Activated T-cell treated with anti-CD3 and anti-CD28 coated beads for 48 hours (primary cell): ENCODE measurements at regions not wholly inside any gene's neighbourhood (a gene's known extent, or its start where the extent isn't known, plus 50 kb on each side); places are given as distances from the start of the nearest gene placed in this dataset.
A peak's percentile ranks its signal among the peaks of the same experiment; 100 is the strongest.
"Not testable (repeated sequence)": the region's sequence is repeated elsewhere in the genome, so short reads cannot be mapped to it uniquely, and the experiment has no call there.

Experiments used
- DNase-seq: peaks from one replicate; pipeline ENCODE4 v3.0.0-alpha.2; 2020; ENCODE audit warnings: low read depth

GRCh38 chr18:54433368-54433767 is 75.7 kb downstream of the C18orf54 start:
- DNase-seq = no peak

DNA sequence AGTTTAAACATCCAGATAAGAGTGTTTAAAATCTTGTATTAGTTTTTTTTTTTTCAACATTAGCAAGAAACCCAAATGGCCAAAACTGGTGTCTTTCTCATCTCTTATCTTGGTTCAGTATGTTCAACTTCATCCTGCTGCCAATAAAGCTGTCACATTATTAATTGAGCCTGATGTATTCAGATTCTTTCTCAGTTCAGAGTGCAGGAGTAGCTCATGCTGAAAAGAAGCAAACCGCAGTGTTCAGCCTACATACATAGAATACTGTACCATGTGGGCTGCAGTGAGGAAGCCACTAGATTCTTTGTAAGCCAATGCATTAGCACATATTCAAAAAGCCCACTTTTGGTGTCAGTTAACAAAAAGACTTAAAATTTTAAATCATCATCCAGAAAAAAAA is 76.2 kb downstream of the C18orf54 start:
- DNase-seq = no peak

DNA sequence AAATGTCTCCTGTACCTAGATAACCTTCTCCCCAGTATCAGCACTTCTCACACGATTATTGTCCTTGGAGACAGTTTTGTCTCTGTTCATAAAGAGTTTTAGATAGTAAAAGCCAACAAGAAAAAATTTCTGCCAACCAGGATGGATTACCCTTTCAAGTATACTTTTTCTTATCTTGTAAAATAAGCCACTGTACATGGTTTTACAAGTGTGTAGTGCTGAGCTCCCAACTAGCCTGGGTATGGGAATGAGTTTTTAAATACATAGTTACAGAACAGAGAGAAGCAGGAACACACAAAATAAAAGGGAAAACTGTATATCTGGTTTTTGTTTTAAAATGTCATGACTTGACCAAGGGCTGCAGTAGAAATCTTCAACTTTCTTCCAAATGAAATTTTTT is 76.7 kb downstream of the C18orf54 start:
- DNase-seq = no peak

DNA sequence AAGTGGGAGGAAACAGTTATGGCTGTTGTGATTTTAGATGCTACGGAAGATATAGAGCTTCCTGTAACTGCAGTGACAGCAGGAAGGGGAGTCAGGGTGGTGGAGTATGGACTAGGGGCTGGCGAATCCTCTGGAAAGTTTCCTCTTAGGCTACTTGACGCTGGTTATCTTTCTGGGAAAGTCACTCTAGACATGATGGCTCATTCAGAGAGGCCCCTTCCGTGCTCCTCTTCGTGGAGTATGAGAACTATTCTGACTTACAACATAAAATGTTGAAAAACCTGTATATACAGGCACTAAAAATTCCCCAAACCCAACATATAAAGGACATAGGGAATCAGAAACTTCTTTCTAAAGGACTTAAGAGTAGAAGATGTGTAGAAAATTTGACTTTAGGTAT is 78.8 kb downstream of the C18orf54 start:
- no peak for DNase-seq

GRCh38 chr18:54440292-54440691 is 82.6 kb downstream of the C18orf54 start:
- no peak for DNase-seq

- DNase-seq = peak; percentile 26
Measured at GRCh38 chr18:54444319-54444914, 86.7 kb downstream of the C18orf54 start.

DNA sequence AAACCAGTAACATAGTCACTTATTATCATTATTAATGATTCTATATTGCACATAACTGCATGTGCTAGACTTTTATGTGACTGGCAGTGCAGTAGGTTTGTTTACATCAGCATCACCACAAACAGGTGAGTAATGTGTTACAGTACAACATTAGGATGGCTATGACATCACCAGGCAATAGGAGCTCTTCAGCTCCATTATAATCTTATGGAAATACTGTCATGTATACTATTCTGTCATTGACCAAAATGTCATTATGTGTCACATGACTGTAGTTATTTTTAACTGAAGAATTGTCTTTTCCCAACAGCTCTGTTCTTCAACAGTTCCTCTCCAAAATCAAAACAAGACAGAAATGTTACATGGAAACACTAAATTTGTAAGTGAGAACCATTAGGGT is 96.3 kb downstream of the C18orf54 start:
- DNase-seq = no peak

DNA sequence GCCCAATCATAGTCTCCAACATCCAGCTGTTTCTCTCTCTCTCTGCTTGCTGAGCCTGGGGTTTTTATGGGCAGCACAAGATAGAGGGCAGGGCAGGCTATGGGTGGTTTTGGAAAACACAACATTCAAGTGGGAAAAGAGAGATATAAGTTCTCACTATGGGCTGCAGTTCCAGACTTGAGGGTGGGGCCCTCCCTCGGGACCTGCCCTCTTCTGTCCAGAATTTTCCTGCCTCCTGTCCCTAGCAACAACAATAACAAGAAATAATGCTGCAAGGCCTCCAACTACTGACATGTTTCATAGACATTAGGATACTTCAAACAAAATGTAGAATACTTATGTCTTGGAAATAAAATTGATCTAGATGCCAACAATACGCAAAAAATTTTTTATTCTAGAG is 107.8 kb downstream of the C18orf54 start:
- no peak for DNase-seq

GRCh38 chr18:54466248-54467005 is 108.7 kb downstream of the C18orf54 start:
- DNase-seq = no peak

GRCh38 chr18:54479365-54479764 is 111.7 kb upstream of the DYNAP start:
- DNase-seq = no peak

- no peak for DNase-seq
Measured at GRCh38 chr18:54480616-54481015, 110.4 kb upstream of the DYNAP start.

DNA sequence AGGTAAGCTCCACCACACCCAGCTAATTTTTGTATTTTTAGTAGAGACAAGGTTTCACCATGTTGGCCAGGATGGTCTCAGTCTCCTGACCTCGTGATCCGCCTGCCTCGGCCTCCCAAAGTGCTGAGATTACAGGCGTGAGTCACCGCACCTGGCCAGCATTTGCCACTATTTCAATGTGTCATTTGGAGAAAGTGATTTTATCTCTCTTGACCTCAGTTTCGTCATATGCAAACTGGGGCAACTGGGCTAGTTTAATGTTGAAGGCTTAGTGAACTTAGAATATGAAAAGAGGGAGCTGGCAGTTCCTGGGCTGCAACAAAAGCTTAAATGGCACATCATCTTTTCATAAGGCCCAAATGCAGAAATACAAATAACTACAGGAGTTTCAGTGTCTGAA is 88.6 kb upstream of the DYNAP start:
- DNase-seq = not testable (repeated sequence)

GRCh38 chr18:54503131-54503894 is 87.7 kb upstream of the DYNAP start:
- DNase-seq = no peak

- no peak for DNase-seq
Measured at GRCh38 chr18:54506516-54507261, 84.4 kb upstream of the DYNAP start.

DNA sequence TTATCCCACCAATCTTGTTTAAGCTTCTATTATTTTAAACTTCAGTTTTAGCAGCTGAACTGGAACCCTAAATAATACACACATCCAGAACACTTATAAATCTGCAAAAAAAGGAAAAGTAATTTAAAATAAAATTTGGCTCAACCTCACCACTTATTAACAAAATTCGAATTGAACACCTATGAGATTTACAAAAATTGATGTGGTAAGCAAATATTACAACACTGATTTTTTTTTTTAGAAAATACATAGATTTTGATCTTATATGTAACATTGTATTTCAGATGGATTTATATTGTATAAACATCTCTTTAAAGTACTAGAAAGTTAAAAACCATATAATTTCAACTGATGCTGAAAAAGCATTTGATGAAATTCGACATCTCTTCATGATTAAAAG is 81.3 kb upstream of the DYNAP start:
- DNase-seq = no peak

GRCh38 chr18:54515149-54515548 is 75.9 kb upstream of the DYNAP start:
- DNase-seq = no peak

DNA sequence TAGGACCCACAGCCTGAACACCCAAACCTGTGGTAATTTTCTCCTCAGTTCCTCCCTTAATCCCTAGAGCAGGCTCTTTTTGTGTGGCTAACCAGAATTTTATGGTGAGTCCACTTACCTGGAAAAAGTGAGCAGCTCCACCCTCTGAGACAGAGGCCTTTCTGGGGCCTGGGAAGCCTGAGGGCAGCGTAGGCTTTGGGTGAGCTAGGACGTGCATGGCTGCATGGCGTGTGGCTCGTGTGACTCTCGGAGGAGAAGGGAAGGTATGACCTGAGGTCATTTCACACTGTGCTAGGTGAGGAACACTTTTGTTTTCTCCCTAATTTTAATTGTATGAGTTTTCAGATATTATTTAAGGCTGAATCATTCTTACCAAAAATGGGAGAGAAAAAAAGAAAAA is 73.5 kb upstream of the DYNAP start:
- DNase-seq = no peak

DNA sequence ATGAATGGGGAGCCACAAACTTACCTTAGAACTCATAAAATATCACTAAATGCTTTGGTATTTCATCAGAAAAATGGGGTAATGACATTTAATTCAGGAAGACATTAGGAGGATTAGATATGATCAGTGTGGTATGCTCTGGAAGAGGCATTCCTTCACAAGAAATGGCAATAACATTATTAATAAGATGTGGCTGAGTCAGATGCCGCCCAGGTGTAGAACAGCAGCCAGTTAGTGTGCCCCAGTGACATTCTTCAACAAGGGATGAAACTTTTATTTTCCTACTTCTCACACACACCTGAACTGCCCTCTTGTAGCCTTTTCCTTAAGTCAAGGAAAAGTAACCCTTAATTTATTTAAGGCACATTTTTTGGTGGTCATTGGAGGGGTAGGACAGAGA is 69.2 kb upstream of the DYNAP start:
- no peak for DNase-seq

- DNase-seq = no peak
Measured at GRCh38 chr18:54528942-54529376, 62.1 kb upstream of the DYNAP start.

DNA sequence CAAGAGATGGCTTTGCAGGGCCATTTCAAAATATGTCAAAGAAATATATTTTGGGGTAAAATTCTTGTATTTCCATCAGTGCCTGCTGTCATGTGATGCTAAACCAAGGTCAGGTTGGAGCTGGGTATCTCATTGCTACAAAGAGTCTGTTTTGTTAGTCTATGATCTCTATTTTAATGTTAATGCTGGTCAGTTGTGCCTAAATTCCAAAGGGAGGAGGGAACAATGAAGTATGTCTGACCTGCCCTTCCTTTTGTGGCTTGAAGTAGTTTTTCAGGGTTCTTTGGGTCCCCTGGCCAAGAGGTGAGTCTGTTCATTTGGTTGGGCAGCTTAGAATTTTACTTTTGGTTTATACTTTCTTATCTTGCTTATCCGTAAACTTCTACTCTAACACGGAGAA is 61.6 kb upstream of the DYNAP start:
- no peak for DNase-seq

GRCh38 chr18:54530285-54530684 is 60.8 kb upstream of the DYNAP start:
- DNase-seq = no peak

DNA sequence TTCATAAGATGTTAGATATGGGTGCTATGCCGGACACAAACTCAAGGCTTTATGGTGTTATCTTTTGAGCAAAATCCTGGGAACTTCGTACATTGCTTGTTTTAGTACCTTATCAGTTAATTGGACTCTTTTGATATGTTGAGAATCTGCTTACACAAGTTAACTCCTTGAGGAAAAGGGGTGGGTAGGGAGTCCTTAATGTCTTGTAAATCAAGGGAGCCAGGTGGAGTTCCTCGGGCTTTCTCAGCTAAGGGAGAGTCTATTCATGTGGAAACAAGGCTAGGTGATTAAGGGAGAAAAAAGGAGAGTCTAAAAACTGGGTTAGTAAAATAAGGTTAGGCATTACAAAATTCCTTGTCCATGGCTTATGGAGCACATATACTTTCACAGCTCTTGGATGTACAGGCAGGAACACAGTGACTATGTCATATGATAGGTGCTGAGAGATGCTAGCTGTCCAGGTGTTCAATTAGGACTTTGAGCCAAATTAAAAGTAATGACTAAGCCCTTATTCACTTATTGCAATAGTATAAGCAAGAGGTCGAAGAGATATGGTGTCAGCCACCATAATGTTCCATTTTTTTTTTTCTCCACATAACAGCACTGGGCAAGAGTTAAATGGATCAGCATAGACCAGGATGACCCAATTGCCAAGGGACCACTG is 59.5 kb upstream of the DYNAP start:
- no peak for DNase-seq
